Calu3 (cell line): ENCODE measurements at regions not wholly inside any gene's neighbourhood (a gene's known extent, or its start where the extent isn't known, plus 50 kb on each side); places are given as distances from the start of the nearest gene placed in this dataset.

ENCODE experiments used
- BruUV-seq: library from RNA; stranded (reverse); fragments of 400-500 nt; replicated peaks from 2 replicates; lab custom pipeline; 2021; lab: Mats Ljungman, UMichigan
- CTCF ChIA-PET: fragments of 300-600 bp; sonication (Branson Sonifier 250); formaldehyde crosslinking; loops from one replicate; lab custom pipeline; 2022; ENCODE audit warnings: antibody characterized with exemption; lab: Charles Lee
- DNase-seq: peaks from one replicate; pipeline ENCODE4 v3.0.0; 2022
- H3K27ac Mint-ChIP-seq: one replicate; pipeline ENCODE4 v1.8.0; 2022; ENCODE audit warnings: mixed read lengths; ENCODE audit not compliant: unreplicated experiment
- H3K27me3 Mint-ChIP-seq: one replicate; pipeline ENCODE4 v1.8.0; 2022; ENCODE audit warnings: mixed read lengths; ENCODE audit not compliant: unreplicated experiment
- H3K36me3 Mint-ChIP-seq: one replicate; pipeline ENCODE4 v1.8.0; 2022; ENCODE audit warnings: mild to moderate bottlenecking, moderate library complexity, mixed read lengths; ENCODE audit not compliant: insufficient read depth, unreplicated experiment
- H3K4me1 Mint-ChIP-seq: one replicate; pipeline ENCODE4 v1.8.0; 2022; ENCODE audit warnings: mild to moderate bottlenecking, low read depth, mixed read lengths; ENCODE audit not compliant: unreplicated experiment
- H3K4me3 Mint-ChIP-seq: one replicate; pipeline ENCODE4 v1.8.0; 2022; ENCODE audit warnings: mild to moderate bottlenecking, low read depth, moderate library complexity, mixed read lengths; ENCODE audit not compliant: unreplicated experiment
- H3K9me3 Mint-ChIP-seq: one replicate; pipeline ENCODE4 v1.8.0; 2022; ENCODE audit warnings: low read depth, mixed read lengths; ENCODE audit not compliant: unreplicated experiment
- intact Hi-C: fragments of 100-400 bp; cut with micrococcal nuclease; formaldehyde crosslinking; loops from one replicate; pipeline ENCODE4 v1.10.0; 2022; ENCODE audit not compliant: unreplicated experiment
- TF ChIP-seq, protein P1 (sequence below): fragments of 200-600 bp; IDR thresholded peaks from one replicate; pipeline ENCODE4 v1.8.0; 2022; ENCODE audit warnings: antibody characterized with exemption; ENCODE audit not compliant: unreplicated experiment

DNA sequence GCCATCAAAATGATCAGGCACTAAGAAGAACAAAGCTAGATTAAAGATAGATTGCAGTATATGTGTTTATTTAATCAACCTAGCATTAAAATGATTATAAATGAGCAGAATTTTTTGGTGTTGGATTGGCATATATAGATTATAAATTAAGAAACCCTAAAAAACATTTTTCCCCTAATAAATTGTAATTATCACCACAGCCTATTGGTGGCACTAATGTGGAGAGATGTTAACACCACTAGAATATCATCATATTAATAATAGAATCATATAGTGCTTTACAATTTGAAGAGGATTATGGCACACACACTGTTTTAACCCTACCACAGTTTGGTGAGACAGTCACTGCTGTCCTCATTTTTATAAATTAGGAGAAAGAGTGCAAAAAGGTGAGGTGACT is 112.4 kb upstream of the RND3 start:
- no TSS peak for BruUV-seq
- H3K4me3 Mint-ChIP-seq = no peak overlapping the region
- TF ChIP-seq, protein P1, sequence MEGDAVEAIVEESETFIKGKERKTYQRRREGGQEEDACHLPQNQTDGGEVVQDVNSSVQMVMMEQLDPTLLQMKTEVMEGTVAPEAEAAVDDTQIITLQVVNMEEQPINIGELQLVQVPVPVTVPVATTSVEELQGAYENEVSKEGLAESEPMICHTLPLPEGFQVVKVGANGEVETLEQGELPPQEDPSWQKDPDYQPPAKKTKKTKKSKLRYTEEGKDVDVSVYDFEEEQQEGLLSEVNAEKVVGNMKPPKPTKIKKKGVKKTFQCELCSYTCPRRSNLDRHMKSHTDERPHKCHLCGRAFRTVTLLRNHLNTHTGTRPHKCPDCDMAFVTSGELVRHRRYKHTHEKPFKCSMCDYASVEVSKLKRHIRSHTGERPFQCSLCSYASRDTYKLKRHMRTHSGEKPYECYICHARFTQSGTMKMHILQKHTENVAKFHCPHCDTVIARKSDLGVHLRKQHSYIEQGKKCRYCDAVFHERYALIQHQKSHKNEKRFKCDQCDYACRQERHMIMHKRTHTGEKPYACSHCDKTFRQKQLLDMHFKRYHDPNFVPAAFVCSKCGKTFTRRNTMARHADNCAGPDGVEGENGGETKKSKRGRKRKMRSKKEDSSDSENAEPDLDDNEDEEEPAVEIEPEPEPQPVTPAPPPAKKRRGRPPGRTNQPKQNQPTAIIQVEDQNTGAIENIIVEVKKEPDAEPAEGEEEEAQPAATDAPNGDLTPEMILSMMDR = peak; percentile 19
- CTCF ChIA-PET = interaction anchor here (0.6 kb wide), 3 partner anchors 12 to 470 kb away, joined by 4 to 6 read pairs (median 5); no protein-coding TSS in a partner anchor
- intact Hi-C loops = loop anchor here (2.0 to 10.0 kb wide), 2 partner anchors 73 to 825 kb away; no protein-coding TSS in a partner anchor
- H3K27ac Mint-ChIP-seq = no peak overlapping the region
- no peaks in the 10 kb centered on the region for H3K27me3 Mint-ChIP-seq
- H3K4me1 Mint-ChIP-seq = peaks cover 15% of the 10 kb centered on the region
- DNase-seq = no peak
- H3K36me3 Mint-ChIP-seq = no peaks in the 10 kb centered on the region
- H3K9me3 Mint-ChIP-seq = peaks cover 2% of the 10 kb centered on the region

DNA sequence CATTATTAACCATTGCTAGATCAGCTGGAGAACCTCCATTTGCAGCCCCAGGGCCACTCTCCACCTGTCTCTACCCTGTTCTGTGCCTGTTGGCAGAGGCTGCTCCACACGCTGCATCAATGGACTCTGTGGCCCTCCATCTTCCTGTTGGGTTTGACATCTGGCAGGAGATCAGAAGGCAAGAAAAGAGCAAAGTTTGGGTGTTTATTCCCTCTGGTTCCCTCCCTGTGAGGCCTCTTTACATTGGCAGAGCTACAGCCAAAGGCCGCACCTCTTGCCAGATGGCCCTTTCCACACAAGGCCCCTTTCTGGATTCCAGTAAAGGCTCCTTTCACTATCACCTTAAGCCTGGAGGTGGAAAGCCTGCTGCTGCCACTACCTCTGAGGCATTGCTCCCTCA is 110.9 kb upstream of the RND3 start:
- intact Hi-C loops = no loop called here
- no peaks in the 10 kb centered on the region for H3K9me3 Mint-ChIP-seq
- no peaks in the 10 kb centered on the region for H3K27me3 Mint-ChIP-seq
- no TSS peak for BruUV-seq
- H3K4me3 Mint-ChIP-seq = no peak overlapping the region
- H3K4me1 Mint-ChIP-seq = peaks cover 15% of the 10 kb centered on the region
- H3K27ac Mint-ChIP-seq = no peak overlapping the region
- H3K36me3 Mint-ChIP-seq = no peaks in the 10 kb centered on the region
- TF ChIP-seq, protein P1 = no peak
- no peak for DNase-seq
- CTCF ChIA-PET = no interaction called here

DNA sequence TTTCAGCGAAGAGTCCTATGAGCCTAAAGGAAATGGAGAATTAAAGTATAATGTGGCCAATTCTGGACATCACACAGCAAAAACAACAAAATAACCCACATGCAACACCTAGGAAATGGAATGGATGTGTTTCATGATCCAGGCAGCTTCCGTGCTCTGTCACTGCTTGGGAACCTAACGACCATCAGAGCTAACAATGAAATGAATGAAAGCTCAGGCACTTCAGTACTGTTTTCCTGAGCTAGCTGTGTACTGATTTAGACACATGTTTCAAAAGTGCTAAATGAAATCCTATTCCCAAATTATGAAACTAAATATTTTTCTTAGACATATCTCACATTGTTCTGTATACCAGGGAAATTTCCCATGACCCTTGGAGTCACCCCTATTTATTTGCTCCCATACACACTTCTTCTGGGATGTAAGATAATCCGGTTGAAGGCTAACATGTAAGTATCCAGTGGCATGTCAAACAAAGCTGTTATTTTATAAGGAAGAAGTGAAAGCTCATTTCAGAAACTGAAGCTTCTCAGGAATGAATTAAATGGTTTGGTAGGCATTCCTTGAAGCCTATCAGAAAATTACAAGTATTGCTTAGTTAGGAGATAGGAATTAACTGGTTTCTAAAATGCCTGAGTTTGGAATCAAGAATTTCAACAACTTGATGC is 108.5 kb upstream of the RND3 start:
- Mint-ChIP-seq H3K9me3 (no peaks in the 10 kb centered on the region), H3K27me3 (no peaks in the 10 kb centered on the region), H3K27ac (no peak overlapping the region), H3K36me3 (no peaks in the 10 kb centered on the region), H3K4me1 (peaks cover 8% of the 10 kb centered on the region), H3K4me3 (no peak overlapping the region)
- no TSS peak for BruUV-seq
- no peak for DNase-seq
- CTCF ChIA-PET = interaction anchor here (0.7 kb wide), 1 partner anchor 11 kb away, joined by 4 read pairs; no protein-coding TSS in a partner anchor
- intact Hi-C loops = no loop called here
- TF ChIP-seq, protein P1 = no peak

DNA sequence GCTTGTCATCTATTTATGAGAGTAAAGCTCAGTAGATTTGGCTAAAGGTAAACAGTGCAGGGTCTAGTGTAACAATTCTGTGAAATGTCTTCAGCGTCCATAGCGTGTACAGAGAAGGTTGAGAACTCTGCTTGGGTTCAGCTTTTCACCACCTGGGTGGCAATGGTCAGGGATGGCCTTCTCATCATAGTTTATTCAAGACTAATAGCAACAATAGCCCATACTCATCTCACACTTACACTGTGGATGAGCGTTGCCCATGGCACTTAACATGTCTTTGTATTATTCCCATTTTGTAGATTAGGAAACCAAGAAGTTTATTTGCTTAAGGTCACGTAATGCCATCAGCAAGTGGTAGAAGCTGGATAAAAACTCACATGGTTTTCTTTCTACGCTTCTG is 106.8 kb upstream of the RND3 start:
- BruUV-seq = no TSS peak
- Mint-ChIP-seq H3K36me3 (no peaks in the 10 kb centered on the region), H3K27me3 (no peaks in the 10 kb centered on the region), H3K9me3 (no peaks in the 10 kb centered on the region), H3K4me1 (no peaks in the 10 kb centered on the region), H3K27ac (no peak overlapping the region), H3K4me3 (no peak overlapping the region)
- TF ChIP-seq, protein P1 = no peak
- no peak for DNase-seq
- CTCF ChIA-PET = no interaction called here
- intact Hi-C loops = no loop called here
